ENCODE measurements at regions not wholly inside any gene's neighbourhood (a gene's known extent, or its start where the extent isn't known, plus 50 kb on each side); places are given as distances from the start of the nearest gene placed in this dataset.

DNA sequence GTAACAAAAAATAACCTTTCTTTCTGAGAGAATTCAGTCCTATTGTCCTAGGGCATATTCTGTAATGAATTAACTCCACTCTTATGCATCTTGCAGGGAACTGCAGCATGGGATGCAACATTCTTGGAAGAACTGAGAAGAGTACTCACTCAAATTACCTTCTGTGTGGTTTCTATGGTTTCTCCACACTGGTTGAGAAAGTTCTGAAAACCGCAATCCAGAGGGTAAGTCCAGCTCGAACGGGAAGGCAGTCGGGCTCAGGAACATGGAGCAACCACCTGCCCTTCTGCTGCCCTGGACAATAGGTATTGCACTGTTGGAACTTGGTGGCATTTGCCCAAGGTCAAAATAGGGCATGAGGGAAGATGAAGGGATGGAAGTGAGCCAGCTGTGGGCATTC, 59.6 kb upstream of the CDK13 start:
- FAIRE-seq, result no peak

DNA sequence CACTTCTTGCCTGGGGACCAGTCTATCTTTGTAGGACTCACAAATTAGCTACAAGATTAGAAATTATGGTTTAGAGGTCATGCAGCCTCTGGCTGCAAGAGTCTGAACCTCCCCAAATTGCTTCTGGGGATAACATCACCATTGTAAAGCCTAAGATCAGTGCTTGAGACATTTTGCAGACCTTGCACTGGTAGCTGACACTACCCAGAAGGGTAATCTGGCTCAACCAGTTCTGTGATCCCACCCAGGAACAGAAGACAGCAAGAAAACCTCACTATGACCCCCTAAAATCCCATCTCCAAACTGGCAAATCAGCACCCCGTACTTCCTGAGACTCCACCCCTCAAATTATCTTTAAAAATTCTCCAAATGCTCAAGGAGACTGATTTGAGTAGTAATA, 58.2 kb upstream of the CDK13 start:
- no peak for FAIRE-seq

DNA sequence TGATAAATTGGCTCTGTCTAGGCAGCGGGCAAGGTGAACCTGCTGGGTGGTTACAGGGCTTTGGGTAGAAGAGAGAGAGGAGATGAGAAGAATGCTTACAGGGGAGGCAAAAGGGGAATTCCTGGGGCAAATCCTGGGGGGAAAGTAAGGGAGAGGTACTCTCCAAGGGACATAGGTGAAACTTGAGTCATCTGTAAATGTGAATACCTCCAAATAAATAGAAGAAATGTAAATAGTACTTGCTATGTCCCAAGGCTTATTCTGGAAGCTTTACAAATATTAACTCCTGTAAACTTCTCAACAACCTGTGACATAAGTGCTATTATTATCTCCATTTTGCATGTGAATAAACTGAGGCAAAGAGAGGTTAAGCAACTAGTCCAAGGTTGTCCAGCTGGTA, 57.7 kb upstream of the CDK13 start:
- FAIRE-seq, result no peak

DNA sequence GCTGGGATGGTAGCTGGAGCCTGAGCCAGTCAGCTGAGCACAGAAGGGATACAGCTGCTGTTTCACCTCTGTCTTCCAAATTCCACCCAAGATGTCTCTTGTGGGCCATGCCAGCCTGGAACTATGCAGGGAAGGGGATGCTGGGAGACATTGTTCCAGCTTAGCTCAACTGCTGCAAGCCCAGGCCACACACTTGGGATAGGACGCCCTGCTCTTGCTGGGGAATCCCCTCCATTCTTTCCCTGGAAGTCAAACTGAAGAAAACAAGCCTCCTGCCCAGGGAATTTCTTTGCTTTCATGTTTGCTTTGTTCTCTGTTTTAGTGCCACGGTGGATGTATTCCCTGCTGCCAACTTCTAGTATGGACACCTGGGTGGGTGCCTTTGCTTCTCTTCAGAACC, 55.2 kb upstream of the CDK13 start:
- no peak for FAIRE-seq

DNA sequence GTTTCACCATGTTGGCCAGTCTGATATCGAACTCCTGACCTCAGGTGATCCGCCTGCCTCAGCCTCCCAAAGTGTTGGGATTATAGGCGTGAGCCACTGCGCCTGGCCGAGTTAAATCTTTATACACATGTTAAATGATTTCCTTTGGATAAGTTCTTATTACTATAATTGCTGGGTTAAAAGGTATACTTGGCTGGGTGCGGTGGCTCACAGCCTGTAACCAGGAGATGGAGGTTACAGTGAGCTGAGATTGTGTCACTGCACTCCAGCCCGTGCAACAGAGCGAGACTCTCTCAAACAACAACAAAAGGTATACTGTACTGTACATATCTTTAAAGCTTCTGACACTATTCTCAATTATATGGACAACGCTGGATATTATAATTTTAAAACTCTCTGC, 53.2 kb upstream of the CDK13 start:
- FAIRE-seq, result no peak

DNA sequence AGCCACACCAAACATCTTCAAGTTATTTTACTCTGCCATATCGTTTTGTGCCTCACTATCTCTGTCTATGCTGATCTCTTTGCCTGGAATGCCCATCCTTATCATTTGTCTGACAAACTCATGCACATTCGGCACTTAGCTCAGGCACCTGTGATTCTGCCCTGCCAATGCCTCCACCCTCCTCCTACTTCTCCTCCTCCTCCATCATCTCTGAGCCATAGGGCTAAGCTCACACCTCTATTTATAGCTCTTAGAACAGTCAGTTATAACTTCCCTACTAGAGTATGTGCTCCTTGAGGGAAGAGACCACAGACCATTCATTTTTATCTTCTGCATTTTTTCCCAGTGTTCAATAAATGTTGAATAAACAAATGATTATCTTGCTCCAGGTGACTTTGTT, 51.2 kb upstream of the CDK13 start:
- no peak for FAIRE-seq
